HG02970 (cell line): ENCODE measurements at regions not wholly inside any gene's neighbourhood (a gene's known extent, or its start where the extent isn't known, plus 50 kb on each side); places are given as distances from the start of the nearest gene placed in this dataset.

Experiments used
- ATAC-seq: cut with Tn5 transposase; IDR thresholded peaks from one replicate; pipeline ENCODE4 v1.9.1; 2021; ENCODE audit warnings: mild to moderate bottlenecking, moderate library complexity, moderate number of reproducible peaks; ENCODE audit not compliant: unreplicated experiment, low FRiP score

DNA sequence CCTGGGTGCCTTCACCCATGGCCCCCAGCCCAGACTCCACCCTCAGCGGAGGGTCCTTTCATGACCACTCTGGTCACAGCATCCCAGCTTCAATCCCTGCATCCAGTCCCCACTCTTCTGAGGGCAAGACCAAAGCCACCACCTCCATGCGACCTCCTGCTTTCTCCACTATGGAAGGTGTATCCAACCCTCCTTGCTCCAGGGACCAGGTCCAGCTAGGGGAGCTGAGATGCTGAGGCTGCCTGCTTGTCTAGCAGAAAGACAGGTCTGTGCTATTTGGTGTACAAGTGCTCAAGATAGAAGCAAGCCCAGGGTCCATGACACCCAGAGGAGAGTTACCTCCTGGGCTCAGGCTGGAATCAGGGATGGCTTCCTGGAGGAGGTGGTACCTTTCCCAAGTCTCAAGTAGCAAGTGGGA lies 73.8 kb upstream of the RAB6C start:
- no peak for ATAC-seq

DNA sequence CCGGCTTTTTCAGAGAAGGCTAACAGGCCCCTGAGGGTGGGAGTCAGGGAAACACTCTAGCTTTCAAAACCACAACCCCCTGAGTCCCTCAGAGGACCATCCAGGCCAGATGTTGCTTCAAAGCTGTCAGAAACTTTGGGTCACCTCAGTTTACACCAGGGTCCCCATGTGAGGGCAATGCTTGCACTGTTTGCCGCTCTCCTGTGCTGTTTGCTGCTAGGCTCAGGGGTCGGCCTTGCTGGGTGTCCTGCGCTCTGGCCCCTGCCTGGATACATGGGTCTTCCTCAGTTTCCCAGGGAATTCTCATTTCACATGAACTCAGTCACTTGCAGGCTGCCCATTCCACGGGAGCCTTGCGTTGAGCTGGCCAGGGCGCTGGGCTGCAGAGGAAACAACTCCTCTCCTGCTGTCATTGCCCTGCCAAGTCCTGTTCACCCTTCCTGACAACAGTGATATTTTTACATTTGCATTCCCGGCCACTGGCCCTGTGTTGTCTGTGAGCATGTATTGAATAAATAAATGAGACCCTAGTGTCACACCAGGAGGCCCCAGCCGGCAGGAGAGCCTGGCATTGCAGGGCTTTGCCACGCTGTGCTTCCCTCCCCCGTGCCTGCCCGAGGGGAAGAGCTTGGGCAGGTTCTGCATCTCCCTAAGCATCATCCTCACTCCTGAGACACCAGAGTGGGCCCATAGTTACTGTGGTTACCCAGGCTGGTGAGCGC lies 73.2 kb upstream of the RAB6C start:
- no peak for ATAC-seq

DNA sequence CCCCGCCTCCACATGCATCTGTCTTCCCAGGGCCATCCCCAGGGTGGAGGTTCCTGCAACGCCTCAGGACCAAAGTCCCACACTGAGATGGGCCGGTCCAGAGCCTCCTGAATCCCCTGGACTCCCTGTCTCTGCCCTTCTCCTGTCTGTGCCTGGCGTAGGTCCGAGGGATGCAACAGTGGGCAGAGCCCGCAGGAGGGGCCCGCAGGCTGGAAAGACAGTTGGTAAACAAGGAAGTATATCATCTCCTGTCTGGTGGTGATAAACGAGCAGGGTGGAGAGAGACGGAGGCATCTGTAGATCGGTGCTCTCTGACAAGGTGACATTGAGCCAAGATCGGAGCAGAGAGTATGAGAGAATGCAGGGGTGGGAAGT lies 72.6 kb upstream of the RAB6C start:
- no peak for ATAC-seq

DNA sequence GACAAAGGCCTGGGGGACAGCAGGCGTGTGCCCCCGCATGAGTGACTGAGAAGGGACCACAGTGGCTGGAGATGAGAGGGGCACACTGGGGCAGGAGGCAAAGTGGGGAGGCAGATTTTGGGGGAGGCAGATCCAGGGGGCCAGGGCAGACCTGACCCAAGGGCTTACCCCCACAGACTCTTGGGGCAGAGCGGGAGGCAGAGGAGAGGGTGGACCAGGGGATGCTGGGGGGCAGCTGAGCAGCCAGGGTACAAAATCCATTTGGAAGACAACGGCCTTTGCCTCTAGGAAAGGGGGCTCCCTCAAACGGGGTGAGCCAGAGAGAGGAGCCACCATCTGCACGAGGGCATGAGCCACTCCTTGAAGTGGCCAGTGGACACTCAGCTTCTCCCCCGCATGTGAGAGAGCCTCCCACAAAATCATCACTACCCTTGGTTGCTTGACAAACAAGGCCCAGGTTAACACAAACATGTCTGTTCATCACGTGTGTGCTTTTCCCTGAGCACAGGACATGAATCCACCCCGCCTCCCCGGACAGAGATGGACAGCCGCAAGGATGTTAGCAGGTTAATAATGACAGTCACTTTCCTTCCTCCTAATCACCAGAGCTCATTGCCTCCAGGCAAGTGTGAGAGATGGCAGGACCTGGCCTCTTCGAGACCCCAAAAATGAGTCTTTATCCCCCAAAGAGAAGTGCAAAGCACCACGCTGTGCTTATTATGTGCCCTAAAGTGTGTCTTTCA lies 72.0 kb upstream of the RAB6C start:
- ATAC-seq, result no peak

DNA sequence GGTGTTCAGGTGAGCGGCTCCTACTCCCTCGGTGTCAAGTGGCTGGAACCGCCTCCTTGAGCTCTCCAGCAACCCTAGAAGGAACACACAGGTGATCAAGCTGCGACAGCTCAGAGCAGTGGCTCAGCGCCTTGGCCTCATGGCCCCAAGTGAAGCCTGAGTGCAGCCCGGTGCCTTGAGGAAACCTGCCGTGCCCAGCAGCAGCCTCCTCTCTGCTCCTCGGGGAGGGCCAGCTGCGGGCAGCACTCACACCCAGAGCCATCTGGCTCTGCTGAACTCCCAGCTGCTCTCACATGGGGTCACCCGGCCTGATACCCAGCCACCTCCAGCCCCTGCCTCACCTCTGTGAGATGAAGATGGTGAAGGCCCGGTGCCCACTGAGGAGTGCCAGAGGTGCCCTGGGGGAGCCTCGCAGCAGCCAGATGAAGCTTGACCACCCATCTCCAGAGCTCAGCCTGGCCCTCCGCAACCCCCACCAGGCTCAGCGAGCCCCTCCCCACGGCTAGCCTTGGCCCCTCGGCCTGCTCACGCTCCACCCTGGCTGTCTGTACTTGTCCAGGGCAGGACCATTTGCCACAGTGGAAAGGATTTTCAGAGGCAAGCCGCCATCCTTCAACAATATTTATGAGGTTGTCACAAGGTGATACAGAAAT lies 70.6 kb upstream of the RAB6C start:
- no peak for ATAC-seq

DNA sequence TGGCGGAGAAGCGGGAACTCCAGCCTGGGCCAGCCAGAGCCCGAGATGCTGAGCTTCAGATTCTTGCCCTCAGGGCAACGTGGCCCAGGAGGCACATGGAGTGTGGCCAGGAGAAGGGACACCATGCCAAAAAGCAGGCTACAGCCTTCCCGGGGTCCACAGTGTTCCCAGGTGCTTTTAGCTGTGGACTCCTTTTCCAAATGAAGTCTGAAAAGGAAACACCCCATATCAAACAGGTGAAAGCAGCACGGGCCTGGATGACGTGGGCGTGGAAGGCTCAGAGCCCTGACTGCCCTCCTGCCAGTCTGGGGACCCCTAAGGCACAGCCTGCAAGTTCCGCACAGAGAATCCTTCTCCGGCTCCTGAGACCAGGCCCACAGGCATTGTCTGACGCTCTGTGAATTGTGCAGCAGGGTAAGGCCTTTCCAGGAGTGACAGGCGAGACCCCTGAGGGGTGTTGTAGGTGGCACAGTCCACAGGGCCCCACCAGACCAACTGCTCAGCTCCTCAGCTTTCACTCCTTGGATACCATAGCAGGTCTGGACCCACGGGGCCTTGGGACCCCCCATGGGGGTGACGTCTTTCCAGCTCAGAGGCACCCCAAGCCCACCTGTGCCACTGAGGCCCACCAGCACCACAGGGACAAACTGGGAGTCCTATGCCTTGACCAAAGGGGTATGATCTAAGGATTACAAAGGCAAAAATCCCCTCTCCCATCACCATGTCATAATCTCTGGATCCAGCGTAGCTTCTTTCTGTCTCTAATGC lies 69.6 kb upstream of the RAB6C start:
- ATAC-seq, result no peak

DNA sequence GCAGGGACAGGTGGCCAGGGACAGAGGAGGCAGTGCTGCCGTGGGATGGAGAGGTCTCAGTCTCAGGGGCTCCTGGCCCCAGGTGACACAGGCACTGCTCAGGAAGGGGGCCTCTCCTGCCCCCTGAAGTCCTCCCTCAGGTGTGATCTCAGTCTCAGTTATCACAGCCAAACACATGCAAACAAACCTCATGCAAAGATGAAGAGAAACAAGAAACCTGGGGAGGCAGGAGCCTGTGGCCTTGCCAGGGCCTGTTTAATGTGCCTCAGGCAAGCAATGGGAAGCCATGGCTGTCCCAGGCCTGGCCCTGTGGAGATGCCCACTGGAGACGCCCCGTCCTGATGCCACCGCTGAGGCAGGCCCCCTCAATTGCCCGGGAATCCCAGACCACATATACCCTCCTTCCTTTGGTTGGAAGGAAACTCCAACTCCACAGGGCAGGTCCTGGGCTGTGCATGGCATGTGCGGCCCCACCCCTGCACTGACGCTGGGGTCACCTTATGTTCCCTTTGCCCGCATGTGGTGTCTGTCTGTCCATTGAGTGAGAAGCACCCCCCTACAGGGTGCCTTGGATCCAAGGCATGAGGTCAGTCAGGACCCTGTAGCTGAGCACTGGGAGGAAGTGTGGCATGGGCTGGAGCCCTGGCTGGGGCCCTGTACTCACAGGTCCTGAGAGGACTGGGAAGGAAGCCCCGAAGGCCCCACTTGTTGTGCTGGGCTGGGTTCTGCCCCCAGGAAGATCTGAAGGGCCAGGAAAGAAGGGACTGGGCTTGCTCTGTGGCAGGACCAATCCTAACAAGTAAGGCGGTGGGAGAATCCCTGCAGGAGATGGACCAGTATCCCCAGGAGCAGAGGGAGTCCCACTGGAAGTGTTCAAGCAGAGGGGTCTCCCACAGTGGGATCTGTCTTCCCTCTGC lies 68.8 kb upstream of the RAB6C start:
- ATAC-seq, result no peak

DNA sequence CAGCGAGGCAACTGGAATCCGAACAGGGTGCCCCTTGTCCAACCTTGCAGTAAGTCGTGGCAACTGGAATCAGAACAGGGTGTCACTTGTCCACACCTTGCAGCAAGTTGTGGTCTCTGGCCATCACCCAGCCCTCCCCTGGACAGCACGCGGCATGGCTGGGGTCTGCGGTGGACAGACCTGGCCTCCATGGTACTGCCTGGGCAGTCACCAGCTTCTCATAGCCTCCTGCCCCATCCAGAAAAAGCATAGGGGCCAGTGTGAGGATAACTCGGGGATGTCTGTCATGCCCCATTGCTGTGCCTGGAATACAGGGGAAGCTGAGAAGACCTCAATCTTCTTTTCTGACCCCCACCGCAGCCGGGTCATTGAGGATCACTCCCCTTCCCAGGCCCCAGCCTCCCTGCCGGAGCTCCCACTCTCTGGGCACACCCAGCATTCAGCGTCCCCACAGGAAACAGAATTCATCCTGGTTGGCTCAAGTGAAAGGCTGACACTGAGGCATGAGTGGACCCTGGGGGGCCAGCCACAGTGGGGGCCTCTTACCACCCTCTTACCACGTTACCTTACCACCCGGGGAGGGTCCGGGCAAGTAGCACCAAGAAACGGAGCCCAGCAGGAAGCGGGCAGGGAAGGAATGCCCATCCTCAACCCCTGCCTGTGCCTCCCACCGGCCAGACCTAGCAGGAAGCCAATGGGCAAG lies 68.0 kb upstream of the RAB6C start:
- no peak for ATAC-seq

DNA sequence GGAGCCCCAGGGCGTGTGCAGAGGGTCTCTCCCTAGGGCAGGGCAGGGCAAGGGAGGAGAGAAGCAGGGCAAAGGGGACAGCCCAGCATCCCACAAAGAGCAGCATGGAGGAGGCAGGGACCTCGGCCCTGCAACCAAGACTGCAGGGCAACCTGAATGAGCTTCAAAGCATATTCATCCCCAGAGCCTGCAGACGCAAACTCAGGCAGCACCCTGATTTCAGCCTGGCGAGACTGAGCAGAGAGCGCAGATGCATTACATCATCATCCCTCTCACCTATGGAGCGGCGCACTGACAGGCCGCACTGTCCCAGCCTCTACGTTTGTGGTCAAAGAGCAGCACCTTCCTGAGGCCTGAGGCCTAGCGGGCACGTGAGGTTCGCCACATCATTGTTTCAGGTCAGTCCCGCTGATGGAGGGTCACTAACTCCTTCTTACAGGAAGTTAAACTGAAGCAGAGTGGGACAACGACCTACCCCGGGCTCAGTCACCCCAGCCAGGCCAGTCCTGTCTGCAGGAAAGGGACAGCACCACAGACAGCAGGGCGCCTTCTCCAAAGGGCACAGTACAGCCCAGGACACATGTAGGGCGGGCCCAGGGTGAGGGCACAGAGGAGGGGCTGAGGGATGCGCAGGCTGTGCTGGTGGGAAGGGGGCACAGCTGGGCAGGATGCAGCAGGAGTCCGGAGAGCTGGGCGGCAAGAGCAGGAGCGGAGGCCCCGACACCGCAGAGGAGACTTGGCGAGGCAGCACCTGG lies 67.2 kb upstream of the RAB6C start:
- no peak for ATAC-seq

DNA sequence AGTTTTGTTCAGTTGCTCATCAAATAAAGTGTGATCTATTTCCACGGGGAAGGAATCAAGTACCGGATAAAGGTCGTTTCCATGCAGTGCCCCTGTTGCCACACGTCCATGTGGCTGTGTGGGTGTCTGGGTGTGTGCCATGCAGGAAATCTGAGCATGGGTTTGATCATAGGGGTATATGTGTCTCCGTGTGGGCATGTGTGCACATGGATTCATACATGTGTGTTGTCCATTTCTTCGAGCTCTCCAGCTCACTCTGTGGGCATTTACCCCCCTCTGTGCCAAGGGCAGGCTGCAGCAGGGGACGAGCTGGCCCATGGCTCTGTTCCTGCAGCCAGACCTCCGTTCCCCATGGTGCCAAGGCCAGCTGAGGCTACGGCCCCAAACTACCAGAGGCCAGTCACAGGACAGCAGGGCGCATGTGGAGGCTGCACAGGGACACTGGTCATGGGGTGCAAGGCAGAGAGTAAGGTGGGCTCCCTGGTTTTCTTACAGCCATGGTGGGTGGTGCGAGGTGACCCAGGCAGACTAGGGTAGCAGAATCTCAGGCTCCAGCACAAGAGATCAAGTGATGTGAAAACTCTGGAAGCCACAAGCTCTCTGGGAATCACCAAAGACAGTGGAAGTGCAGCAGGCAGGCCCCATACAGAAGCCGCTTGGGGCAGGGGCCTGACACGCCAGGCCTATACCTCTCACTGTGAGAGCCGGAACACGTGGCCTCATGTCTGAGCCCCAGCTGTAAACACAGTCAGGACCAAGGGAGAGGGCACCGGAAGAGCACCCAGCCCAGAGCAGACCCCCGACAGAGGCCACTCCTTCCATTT lies 66.4 kb upstream of the RAB6C start:
- no peak for ATAC-seq

DNA sequence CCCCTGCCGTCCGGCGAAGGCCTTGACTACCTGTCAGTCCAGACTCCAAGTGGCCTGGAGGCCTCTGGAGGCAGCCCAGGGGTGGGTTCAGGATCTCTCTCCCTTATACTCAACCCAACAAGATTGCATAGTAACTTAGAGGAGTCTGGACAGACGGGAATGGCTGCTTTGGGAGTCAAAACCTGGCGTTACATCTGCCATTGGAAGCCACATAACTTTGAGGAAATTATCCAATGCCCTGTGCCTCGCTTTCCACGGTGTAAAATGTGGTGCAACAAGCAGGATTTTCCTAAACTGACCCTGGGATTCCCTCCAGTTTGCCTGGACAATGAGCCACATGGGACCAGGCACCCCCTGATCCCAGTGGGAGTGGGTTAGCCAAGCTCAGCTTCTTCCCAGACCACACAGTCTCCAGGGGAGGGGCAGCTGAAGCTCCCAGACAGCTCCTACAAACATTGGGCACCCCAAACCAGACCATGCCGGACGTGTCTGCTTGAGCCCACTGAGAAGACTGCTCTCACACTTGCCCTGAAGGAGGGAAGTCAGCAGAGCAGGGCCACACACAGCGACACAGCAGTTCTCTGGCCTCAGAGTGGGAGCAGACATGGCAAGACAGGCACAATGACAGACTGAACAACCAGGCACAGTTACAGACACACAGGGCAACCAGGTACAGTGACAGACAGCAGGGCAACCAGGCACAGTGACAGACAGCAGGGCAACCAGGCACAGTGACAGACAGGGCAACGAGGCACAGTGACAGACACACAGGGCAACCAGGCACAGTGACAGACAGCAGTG lies 65.6 kb upstream of the RAB6C start:
- ATAC-seq, result no peak

DNA sequence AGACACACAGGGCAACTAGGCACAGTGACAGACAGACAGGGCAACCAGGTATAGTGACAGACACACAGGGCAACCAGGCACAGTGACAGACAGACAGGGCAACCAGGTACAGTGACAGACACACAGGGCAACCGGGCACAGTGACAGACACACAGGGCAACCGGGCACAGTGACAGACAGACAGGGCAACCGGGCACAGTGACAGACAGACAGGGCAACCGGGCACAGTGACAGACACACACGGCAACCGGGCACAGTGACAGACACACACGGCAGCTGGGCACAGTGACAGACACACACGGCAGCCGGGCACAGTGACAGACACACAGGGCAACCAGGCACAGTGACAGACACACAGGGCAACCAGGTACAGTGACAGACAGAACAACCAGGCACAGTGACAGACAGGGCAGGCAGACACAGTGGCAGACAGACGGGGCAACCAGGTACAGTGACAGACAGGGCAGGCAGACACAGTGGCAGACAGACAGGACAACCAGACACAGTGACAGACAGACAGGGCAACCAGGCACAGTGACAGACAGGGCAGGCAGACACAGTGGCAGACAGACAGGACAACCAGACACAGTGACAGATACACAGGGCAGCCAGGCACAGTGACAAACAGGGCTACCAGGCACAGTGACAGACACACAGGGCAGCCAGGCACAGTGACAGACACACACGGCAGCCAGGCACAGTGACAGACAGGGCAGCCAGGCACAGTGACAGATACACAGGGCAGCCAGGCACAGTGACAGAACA lies 64.7 kb upstream of the RAB6C start:
- ATAC-seq, result no peak

DNA sequence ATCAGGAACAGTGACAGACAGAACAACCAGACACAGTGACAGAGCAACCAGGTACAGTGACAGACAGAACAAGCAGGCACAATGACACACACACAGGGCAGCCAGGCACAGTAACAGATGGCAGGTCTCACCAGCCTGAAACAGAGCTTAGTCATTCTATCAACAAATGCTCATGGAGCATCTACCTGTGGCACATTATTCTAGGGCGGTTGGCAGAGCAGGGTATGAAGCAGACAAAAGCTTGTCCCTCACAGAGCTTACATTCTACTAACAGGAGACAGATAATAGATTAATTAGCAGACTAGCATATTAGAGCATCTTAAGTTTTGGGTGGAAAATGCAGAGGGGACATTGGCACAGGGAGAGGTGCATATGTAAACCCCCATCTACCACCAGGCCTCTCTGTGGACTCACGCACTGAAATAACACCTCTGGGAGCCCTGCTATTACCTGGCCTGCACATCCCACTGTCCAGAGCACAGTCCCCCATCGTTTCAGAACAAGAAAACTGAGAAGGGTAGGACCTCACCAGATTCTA lies 64.1 kb upstream of the RAB6C start:
- no peak for ATAC-seq

DNA sequence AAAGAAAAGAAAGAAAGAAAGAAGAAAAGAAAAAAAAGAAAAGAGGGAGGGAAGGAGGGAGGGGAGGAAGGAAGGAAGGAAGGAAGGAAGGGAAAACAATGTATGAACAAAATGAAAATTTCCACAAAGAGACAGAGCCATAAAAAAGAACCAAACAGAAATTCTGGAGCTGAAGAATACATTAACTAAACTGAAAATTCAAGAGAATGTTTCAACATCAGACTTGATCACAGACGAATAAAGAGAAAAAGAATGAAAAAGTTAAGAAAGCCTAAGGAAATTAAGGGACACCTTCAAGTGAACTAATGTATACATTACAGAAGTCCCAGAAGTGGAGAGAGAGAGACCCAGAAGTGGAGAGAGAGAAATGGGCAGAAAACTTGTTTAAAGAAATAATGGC lies 60.9 kb upstream of the RAB6C start:
- ATAC-seq, result no peak

DNA sequence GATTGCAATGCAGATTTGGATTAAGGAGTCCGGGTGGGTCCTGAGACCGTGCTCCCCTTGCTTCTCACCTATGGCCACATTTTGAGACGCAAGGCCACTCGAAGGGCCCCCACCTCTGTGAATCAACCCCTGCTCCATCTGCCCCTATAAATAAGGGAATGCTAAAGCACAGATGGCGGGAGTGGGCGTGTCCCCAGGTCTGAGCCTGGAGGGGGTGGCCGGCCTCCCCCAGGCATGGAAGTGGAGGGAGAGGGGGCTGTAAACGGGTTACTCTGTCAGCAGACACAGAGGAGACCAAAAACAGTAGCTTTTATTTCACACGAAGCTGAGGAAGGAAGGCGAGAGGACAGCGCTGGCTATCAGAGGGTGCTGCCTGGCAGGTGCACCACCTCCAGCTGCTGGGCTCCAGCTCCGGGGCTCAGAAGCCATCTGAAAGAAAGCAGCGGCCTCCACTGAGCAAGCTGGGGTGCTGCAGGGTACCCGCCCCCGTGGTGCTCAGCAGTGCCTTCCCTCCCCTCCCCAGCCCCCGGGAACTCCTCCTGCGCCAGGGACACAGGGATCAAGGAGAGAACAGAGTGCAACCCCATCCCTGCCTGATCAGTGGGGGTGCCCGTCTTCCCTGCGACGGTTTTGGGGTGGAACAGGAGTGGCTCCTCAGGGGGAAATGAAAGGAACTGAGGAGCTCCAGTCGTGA lies 56.7 kb upstream of the RAB6C start:
- no peak for ATAC-seq
